ENCODE measurements at regions not wholly inside any gene's neighbourhood (a gene's known extent, or its start where the extent isn't known, plus 50 kb on each side); places are given as distances from the start of the nearest gene placed in this dataset.

- TF ChIP-seq EHMT2 (IDR thresholded peaks at IDR 0.05; ENCODE audit: low read depth): no peak
- TF ChIP-seq CHD4 (IDR thresholded peaks at IDR 0.05; ENCODE audit: borderline replicate concordance): no peak
- TF ChIP-seq KDM5A (IDR thresholded peaks at IDR 0.05): no peak
- TF ChIP-seq FOXS1 (CRISPR knock-in tag; IDR thresholded peaks at IDR 0.05): no peak
- no peak for TF ChIP-seq MYC (IDR thresholded peaks at IDR 0.05; ENCODE audit: borderline replicate concordance, low read length)
- TF ChIP-seq TP53 (CRISPR knock-in tag; IDR thresholded peaks at IDR 0.05): no peak
- no peak for TF ChIP-seq USF2 (IDR thresholded peaks at IDR 0.05)
- TF ChIP-seq BCL3 (IDR thresholded peaks at IDR 0.05): no peak
- TF ChIP-seq RARB (CRISPR knock-in tag; IDR thresholded peaks at IDR 0.05): no peak
- no peak for FAIRE-seq
- Histone ChIP-seq H3K4me3 (no peak overlapping the region), H3K4me2 (no peak overlapping the region), H3K9me3 (no peaks in the 10 kb centered on the region), H3K4me1 (no peaks in the 10 kb centered on the region), H3K27ac (no peak overlapping the region)
- POLR2A ChIA-PET: no interaction called here
- no peak for DNase-seq (ENCODE audit: low read depth in 1 of 2, low spot score in 1 of 2)
- CTCF ChIA-PET: no interaction called here
- WGBS (ENCODE audit: missing lambda C conversion rate): 50% methylated on average over 1 of the region's 1 CpG
- ATAC-seq: no peak
Observed at GRCh38 chr4:156029691-156030090, 76.0 kb upstream of the CTSO start.

DNA sequence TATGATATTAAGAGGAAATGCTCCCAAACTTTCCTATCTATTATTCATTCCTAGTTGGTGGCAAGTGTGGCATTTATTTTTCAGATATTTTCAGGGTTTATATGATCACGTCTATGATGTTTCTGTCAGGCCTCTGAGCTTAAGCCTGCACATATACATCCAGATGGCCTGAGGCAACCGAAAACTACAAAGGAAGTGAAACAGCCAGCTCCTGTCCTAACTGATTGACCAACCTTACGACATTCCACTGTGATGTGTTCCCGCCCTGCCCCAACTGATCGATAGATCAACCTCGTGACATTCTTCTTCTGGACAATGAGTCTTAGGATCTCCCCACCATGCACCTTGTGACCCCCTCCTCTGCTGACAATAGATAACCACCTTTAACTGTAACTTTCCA lies 67.6 kb upstream of the CTSO start:
- Histone ChIP-seq H3K27ac (no peak overlapping the region), H3K4me2 (no peak overlapping the region), H3K9me3 (no peaks in the 10 kb centered on the region), H3K4me3 (no peak overlapping the region), H3K4me1 (no peaks in the 10 kb centered on the region)
- WGBS (ENCODE audit: missing lambda C conversion rate): 53% methylated on average over 6 of the region's 6 CpGs
- ATAC-seq (no peak), DNase-seq (ENCODE audit: low read depth in 1 of 2, low spot score in 1 of 2) (no peak), FAIRE-seq (no peak)
- TF ChIP-seq CBX8 (IDR thresholded peaks at IDR 0.05) (no peak), ZC3H11A (IDR thresholded peaks at IDR 0.05) (no peak), RFX5 (IDR thresholded peaks at IDR 0.05) (no peak), JUN (IDR thresholded peaks at IDR 0.05) (no peak), KDM1A (IDR thresholded peaks at IDR 0.05; ENCODE audit: low read depth) (no peak), RAD21 (conservative IDR thresholded peaks at IDR 0.05 in 1 of 2, IDR thresholded peaks at IDR 0.05 in 1 of 2) (no peak), FOSB (CRISPR knock-in tag; IDR thresholded peaks at IDR 0.05) (no peak), NFE2L2 (conservative IDR thresholded peaks at IDR 0.05; ENCODE audit: low read length) (no peak), MYC (IDR thresholded peaks at IDR 0.05; ENCODE audit: borderline replicate concordance, low read length) (no peak)
- TF ChIP-seq, protein P1, sequence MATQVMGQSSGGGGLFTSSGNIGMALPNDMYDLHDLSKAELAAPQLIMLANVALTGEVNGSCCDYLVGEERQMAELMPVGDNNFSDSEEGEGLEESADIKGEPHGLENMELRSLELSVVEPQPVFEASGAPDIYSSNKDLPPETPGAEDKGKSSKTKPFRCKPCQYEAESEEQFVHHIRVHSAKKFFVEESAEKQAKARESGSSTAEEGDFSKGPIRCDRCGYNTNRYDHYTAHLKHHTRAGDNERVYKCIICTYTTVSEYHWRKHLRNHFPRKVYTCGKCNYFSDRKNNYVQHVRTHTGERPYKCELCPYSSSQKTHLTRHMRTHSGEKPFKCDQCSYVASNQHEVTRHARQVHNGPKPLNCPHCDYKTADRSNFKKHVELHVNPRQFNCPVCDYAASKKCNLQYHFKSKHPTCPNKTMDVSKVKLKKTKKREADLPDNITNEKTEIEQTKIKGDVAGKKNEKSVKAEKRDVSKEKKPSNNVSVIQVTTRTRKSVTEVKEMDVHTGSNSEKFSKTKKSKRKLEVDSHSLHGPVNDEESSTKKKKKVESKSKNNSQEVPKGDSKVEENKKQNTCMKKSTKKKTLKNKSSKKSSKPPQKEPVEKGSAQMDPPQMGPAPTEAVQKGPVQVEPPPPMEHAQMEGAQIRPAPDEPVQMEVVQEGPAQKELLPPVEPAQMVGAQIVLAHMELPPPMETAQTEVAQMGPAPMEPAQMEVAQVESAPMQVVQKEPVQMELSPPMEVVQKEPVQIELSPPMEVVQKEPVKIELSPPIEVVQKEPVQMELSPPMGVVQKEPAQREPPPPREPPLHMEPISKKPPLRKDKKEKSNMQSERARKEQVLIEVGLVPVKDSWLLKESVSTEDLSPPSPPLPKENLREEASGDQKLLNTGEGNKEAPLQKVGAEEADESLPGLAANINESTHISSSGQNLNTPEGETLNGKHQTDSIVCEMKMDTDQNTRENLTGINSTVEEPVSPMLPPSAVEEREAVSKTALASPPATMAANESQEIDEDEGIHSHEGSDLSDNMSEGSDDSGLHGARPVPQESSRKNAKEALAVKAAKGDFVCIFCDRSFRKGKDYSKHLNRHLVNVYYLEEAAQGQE (IDR thresholded peaks at IDR 0.05): no peak
- ChIA-PET POLR2A (no interaction called here), CTCF (no interaction called here)

- H3K9me3 ChIP-seq: no peaks in the 10 kb centered on the region
- H3K4me1 ChIP-seq: no peaks in the 10 kb centered on the region
- CTCF ChIA-PET: no interaction called here
- ATAC-seq: no peak
- POLR2A ChIA-PET: no interaction called here
- FAIRE-seq: no peak
- no peak overlapping the region for H3K4me2 ChIP-seq
- 25% methylated on average over 2 of the region's 2 CpGs for WGBS (ENCODE audit: missing lambda C conversion rate)
- H3K4me3 ChIP-seq: no peak overlapping the region
- no peak for DNase-seq (ENCODE audit: low read depth in 1 of 2, low spot score in 1 of 2)
- H3K27ac ChIP-seq: no peak overlapping the region
- TF ChIP-seq CEBPB (IDR thresholded peaks at IDR 0.05): no peak
- TF ChIP-seq CBX2 (IDR thresholded peaks at IDR 0.05; ENCODE audit: borderline replicate concordance, low read depth): no peak
- TF ChIP-seq RARB (CRISPR knock-in tag; IDR thresholded peaks at IDR 0.05): no peak
- TF ChIP-seq MYC (IDR thresholded peaks at IDR 0.05; ENCODE audit: borderline replicate concordance, low read length): no peak
- no peak for TF ChIP-seq CBX8 (IDR thresholded peaks at IDR 0.05)
- TF ChIP-seq E2F6 (IDR thresholded peaks at IDR 0.05; ENCODE audit: borderline replicate concordance, low read depth): no peak
- TF ChIP-seq, protein P2, sequence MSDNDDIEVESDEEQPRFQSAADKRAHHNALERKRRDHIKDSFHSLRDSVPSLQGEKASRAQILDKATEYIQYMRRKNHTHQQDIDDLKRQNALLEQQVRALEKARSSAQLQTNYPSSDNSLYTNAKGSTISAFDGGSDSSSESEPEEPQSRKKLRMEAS (IDR thresholded peaks at IDR 0.05): no peak
- TF ChIP-seq PHF8 (IDR thresholded peaks at IDR 0.05; ENCODE audit: borderline replicate concordance, low read depth): no peak
- TF ChIP-seq HOXA7 (CRISPR knock-in tag; IDR thresholded peaks at IDR 0.05): no peak
- no peak for TF ChIP-seq SMC3 (IDR thresholded peaks at IDR 0.05)
- no peak for TF ChIP-seq FOSB (CRISPR knock-in tag; IDR thresholded peaks at IDR 0.05)
- TF ChIP-seq BHLHE40 (IDR thresholded peaks at IDR 0.05; ENCODE audit: low read depth, low read length): no peak
- no peak for TF ChIP-seq MAFK (IDR thresholded peaks at IDR 0.05; ENCODE audit: partially characterized antibody)
- no peak for TF ChIP-seq RAD21 (conservative IDR thresholded peaks at IDR 0.05 in 1 of 2, IDR thresholded peaks at IDR 0.05 in 1 of 2)
- no peak for TF ChIP-seq HOXB5 (CRISPR knock-in tag; IDR thresholded peaks at IDR 0.05)
- no peak for TF ChIP-seq EP300 (IDR thresholded peaks at IDR 0.05)
- no peak for TF ChIP-seq CHD4 (IDR thresholded peaks at IDR 0.05; ENCODE audit: borderline replicate concordance)
- no peak for TF ChIP-seq POLR2A (IDR thresholded peaks at IDR 0.05; ENCODE audit: low read length)
- no peak for TF ChIP-seq HES2 (IDR thresholded peaks at IDR 0.05)
Observed at GRCh38 chr4:156019246-156019645, 65.6 kb upstream of the CTSO start.

All from A549 (cell line).